ENCODE measurements at regions not wholly inside any gene's neighbourhood (a gene's known extent, or its start where the extent isn't known, plus 50 kb on each side); places are given as distances from the start of the nearest gene placed in this dataset.

- no peak for DNase-seq (ENCODE audit: low read depth in 3 of 3)
Measured at GRCh38 chr9:106503759-106504158, 359.2 kb upstream of the ZNF462 start.

DNA sequence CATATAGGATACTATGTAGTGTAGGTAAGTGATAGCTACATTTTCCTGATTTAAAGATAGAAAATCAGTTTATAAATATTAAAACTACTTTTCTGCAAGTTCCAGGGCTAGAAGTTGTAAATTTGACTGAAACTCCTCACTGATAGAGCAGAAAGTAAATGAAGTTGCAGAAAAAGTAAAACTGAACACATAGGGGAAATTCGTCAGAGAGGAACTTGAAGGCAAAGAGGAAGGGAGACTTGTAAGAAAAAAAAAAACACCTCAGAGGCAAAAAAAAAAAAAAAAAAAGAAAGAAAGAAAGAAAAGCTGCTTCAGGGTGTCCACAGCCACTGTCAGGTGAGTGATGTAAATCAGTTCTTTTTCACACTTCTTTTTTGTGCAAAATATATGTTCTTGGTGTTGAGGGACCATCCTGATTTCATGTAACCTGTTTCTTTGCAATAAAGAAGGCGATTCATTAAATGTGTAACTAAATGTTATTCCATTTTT is 336.2 kb upstream of the ZNF462 start:
- no peak for DNase-seq (ENCODE audit: low read depth in 3 of 3)

GRCh38 chr9:106528158-106528557 is 334.8 kb upstream of the ZNF462 start:
- DNase-seq (ENCODE audit: low read depth in 3 of 3) = no peak

DNA sequence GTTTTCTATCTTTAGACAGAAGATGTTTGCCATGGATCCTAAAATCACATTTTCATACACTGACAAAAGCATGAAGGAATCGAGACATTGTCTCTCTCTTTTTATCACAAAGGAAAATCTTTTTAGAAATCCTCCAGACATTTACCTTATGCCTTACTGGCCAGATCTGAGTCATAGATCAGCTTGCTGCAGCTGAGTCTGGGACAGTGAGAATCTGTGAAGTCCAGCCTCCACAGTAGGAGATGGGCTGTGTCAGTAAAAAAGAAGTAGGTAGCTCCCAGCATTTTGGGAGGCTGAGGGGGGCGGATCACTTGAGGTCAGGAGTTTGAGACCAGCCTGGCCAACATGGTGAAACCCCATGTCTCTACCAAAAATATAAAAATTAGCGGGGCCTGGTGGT is 333.4 kb upstream of the ZNF462 start:
- no peak for DNase-seq (ENCODE audit: low read depth in 3 of 3)

DNA sequence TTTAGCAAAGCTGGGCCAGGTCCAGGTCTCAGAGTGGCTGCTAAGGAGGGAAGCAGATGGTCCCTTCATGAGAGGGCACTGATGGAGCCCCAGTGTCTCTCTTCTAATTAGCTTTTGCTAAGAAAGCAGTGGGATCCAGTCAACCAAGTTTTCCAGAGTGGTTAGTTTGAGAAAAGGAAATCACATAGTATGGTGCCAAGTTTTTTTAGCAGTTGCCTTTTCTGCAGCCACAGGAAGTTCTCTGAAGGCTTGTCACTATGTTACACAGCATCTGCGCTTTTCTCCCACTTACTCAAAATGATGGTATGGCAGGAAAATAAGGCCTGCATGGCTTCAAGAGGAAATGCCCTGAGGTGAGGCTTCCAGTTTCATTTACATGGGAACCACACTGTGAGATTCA is 331.5 kb upstream of the ZNF462 start:
- DNase-seq (ENCODE audit: low read depth in 3 of 3) = no peak

DNA sequence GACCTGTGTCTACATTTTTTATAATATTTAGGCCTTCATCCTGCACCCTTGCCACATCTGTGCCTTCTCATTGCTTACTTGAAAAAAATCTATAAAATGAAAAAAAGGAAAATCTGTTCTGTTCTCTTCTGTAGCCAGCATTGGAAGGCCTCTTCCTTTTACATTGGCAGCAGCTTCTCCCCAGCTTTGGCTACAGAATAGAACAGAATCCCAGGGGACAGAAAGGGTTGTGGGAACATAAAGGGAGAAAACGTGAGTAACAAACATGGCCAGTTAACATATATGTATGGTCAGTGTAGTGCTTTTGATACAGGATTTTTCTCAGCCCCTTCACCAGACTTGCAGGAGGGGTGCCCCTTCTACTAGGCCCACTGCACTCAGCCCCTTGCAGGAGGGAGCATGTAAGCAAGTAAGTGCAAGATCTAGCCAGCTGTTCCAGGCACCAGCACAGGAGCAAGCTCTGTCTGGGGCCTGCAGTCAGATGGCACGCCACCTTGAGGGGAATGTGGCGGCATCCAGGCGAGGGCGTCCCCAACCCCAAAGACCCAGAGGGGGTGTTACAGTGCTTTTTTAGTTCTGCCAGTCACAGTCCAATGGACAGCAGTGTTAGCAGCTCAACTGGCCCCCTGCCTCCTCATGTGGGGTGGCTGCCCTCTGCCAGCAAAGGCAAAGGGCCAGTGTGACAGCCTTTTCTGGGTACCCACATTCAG is 330.5 kb upstream of the ZNF462 start:
- no peak for DNase-seq (ENCODE audit: low read depth in 3 of 3)

DNA sequence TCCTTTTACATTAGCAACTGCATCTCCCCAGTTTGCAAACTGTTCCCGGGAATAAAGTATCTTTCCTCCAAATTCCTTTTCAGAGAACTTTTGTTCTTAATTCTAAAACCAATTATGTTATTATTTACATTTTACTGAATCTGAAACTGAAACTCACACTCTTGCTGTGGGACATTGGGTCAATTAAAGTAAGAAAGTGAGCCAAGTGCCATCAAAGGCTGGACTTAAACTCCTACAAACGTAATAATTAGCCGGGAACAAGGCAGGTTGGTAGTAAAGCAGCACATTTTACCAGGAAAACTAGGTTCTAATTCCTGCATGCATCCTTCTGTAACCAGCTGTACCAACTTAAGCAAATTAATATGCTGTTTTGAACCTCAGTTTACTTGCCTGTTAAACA is 328.2 kb upstream of the ZNF462 start:
- DNase-seq (ENCODE audit: low read depth in 3 of 3) = no peak

- DNase-seq (ENCODE audit: low read depth in 3 of 3) = no peak
Measured at GRCh38 chr9:106535439-106535838, 327.5 kb upstream of the ZNF462 start.

DNA sequence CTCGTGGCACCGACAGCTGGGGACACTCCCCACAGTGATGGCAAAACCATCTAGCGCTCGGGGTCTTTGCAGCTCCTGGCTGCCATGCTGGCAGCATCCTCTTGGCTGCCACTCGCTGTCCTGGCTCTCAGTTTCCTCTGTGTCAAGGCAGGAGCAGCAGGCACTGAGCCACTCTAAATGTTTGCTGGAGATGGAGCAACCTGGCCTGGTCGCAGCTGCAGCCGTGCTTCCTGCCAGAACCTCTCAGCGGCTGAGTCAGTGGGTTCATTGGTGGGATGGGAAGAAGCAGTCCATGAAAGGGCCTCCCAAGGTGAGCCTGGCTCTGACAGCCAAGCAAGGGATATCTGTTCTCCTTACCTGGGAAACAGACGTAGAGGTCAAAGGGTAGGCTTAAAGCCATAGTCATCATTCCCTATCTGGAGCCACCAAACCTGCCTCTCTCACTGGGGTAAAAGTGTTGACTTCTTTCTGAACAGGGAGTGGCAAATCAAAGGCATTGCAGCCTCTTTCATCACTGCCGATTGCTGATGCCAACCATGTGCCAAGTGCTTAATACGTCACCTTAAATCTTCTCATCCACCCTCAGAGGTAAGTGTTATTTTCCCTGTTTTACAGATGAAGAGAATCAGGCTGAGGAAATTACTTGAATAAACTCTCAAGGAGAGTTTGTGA is 304.8 kb upstream of the ZNF462 start:
- no peak for DNase-seq (ENCODE audit: low read depth in 3 of 3)

DNA sequence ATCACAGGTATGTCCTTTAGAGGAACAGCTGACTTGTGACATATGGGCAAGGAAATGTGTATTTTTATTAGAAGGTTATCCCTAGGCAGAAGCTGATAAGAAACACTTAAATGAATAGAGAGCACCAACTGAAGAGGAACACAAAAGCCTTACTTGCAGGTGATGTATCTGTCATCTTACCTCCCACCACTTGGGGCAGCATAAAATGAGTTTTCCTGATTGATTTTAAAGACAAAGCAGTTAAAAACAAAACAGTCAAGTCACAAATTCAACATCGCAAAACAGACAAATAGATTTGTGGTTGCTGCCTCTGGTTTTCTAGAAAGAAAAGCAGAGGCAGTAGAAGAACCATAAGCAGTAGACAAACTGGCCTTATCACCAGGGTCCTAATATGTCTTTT is 302.4 kb upstream of the ZNF462 start:
- no peak for DNase-seq (ENCODE audit: low read depth in 3 of 3)

DNA sequence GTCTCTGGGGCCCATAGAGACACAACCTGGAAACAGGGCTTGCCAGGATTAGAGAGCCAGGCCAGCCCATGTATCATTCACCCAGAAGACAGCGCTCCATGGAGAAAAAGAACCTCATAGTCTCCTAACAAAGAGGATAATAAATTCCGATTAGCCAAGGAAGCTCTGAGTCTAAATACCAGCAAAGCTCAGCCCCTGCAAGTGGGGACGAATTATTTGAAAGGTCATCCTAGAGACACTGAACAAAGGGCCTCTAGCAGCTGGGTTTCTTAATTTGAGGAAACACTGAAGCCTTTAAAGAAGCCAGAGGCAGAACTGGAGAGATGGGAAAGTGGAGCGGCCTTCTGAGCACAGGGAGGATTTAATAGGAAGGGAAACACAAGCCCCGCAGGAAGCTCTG is 287.1 kb upstream of the ZNF462 start:
- no peak for DNase-seq (ENCODE audit: low read depth in 3 of 3)

DNA sequence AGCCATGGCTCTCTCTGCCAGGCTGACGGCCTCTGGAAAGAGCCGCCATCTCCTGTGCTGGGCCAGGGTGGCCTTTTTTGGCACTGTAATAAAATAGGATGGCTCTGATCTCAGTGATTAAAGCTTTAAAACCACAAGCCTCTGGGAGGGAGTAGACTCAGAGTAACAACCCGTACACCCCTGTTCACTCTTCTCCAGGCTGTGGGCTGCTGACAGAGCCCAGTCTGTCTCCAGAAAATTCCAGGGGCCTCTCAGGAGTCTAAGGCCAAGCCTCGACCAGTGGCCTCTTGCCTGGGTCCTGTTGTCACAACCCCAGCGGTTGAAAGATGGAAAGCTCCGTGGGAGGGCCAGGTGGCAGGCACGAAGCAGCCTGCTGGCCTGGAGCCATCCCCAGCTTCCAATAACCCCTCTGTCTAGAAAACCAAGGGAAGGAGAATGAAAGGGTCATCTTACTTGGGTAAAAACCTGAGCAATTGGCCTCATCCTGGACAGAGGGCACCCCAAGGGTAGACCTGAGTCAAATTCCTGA is 286.7 kb upstream of the ZNF462 start:
- no peak for DNase-seq (ENCODE audit: low read depth in 3 of 3)

- no peak for DNase-seq (ENCODE audit: low read depth in 3 of 3)
Measured at GRCh38 chr9:106577121-106577520, 285.8 kb upstream of the ZNF462 start.

GRCh38 chr9:106580546-106580945 is 282.4 kb upstream of the ZNF462 start:
- no peak for DNase-seq (ENCODE audit: low read depth in 3 of 3)

- no peak for DNase-seq (ENCODE audit: low read depth in 3 of 3)
Measured at GRCh38 chr9:106581973-106582372, 281.0 kb upstream of the ZNF462 start.

GRCh38 chr9:106583751-106584150 is 279.2 kb upstream of the ZNF462 start:
- no peak for DNase-seq (ENCODE audit: low read depth in 3 of 3)

- no peak for DNase-seq (ENCODE audit: low read depth in 3 of 3)
Measured at GRCh38 chr9:106587042-106587441, 275.9 kb upstream of the ZNF462 start.

GRCh38 chr9:106588626-106589025 is 274.3 kb upstream of the ZNF462 start:
- DNase-seq (ENCODE audit: low read depth in 3 of 3) = no peak

- DNase-seq (ENCODE audit: low read depth in 3 of 3) = no peak
Measured at GRCh38 chr9:106590759-106591505, 272.0 kb upstream of the ZNF462 start.

DNA sequence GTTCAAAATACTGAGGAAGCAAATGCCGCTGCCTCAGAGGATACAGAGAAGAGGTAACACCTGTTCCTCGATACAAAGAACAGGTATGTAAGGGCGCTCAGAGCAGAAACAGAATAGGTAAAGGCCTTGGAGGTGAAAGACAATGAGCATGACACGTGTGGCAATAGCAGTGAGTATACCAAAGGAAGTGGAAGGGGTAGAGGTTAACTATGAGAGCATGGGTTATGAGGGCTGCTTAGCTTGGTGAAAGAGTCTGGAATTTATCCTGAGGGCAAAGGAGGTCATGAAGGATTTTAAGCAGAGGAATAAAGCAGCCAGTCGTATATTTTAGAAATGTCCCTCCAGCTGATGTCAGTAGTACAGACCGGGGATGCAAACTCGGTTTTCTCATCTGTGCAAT is 269.8 kb upstream of the ZNF462 start:
- no peak for DNase-seq (ENCODE audit: low read depth in 3 of 3)

DNA sequence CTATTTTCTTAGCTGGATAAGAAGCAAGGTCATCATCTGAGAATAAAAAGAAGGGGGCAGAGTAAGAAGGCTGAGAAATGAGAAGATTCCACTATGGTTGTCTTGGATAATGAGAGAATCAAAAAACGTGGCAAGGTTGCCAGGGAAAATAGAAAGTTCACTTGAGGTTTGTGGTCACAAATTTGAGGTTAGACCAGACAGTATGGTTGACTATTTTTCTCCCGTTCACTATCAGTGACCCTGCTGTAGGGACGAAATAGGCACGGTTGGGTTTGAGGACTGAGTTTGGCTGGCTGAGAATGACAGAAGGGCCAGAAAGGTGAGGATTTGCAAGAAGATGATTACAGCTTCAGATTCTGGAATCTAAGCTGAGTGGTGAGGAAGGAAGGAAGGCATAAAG is 266.0 kb upstream of the ZNF462 start:
- no peak for DNase-seq (ENCODE audit: low read depth in 3 of 3)

- no peak for DNase-seq (ENCODE audit: low read depth in 3 of 3)
Measured at GRCh38 chr9:106600955-106601560, 261.9 kb upstream of the ZNF462 start.

All from stimulated activated CD4-positive, alpha-beta T cell treated with anti-CD3 and anti-CD28 coated beads, TNF-alpha, amount 100 ng/mL, for 4 hours (primary cell).